ENCODE measurements at regions not wholly inside any gene's neighbourhood (a gene's known extent, or its start where the extent isn't known, plus 50 kb on each side); places are given as distances from the start of the nearest gene placed in this dataset.

- Histone ChIP-seq H3K27me3 (no peaks in the 10 kb centered on the region), H3K4me3 (no peak overlapping the region), H3K27ac (no peak overlapping the region), H3K36me3 (replicated peaks in 1 of 2) (no peaks in the 10 kb centered on the region), H3K9me3 (replicated peaks in 1 of 3) (no peaks in the 10 kb centered on the region), H3K4me1 (replicated peaks in 1 of 2) (no peaks in the 10 kb centered on the region)
- TF ChIP-seq POLR2A (IDR thresholded peaks at IDR 0.05): no peak
- TF ChIP-seq, protein P1, sequence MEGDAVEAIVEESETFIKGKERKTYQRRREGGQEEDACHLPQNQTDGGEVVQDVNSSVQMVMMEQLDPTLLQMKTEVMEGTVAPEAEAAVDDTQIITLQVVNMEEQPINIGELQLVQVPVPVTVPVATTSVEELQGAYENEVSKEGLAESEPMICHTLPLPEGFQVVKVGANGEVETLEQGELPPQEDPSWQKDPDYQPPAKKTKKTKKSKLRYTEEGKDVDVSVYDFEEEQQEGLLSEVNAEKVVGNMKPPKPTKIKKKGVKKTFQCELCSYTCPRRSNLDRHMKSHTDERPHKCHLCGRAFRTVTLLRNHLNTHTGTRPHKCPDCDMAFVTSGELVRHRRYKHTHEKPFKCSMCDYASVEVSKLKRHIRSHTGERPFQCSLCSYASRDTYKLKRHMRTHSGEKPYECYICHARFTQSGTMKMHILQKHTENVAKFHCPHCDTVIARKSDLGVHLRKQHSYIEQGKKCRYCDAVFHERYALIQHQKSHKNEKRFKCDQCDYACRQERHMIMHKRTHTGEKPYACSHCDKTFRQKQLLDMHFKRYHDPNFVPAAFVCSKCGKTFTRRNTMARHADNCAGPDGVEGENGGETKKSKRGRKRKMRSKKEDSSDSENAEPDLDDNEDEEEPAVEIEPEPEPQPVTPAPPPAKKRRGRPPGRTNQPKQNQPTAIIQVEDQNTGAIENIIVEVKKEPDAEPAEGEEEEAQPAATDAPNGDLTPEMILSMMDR (IDR thresholded peaks at IDR 0.05): no peak
- no peak for DNase-seq
- intact Hi-C loops (cut with DNase I): no loop called here
- 87 to 97% (median 93%) methylated on average over 4 of the region's 4 CpGs for WGBS, 4 donors
Measured at GRCh38 chr9:16157651-16158050, 604.8 kb downstream of the CCDC171 start.

DNA sequence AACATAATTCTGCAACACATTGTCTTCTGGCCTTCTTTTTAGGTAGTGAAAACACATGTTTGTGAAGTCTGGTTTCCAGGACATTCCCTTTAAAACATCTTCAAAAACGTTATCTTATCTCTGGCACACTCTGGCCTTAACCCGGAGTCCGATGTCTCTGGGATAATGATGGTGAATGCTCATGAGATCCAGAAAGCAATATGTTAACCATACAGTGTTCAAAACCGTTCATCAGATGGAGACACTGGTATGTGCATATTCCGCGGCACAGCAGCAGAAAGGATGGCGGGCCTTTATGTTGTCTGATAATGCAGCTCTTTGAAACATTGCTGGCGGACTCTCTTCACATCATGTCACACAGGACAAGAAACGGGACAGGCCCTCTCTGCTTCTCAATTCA lies 605.2 kb downstream of the CCDC171 start:
- 66 to 72% (median 70%) methylated on average over 9 of the region's 9 CpGs for WGBS, 4 donors
- H3K9me3 ChIP-seq (replicated peaks in 1 of 3): no peaks in the 10 kb centered on the region
- no peak for TF ChIP-seq POLR2A (IDR thresholded peaks at IDR 0.05)
- TF ChIP-seq, protein P1 (IDR thresholded peaks at IDR 0.05): no peak
- H3K27ac ChIP-seq: no peak overlapping the region
- H3K36me3 ChIP-seq (replicated peaks in 1 of 2): no peaks in the 10 kb centered on the region
- intact Hi-C loops (cut with DNase I): no loop called here
- H3K27me3 ChIP-seq: no peaks in the 10 kb centered on the region
- no peak for DNase-seq
- H3K4me1 ChIP-seq (replicated peaks in 1 of 2): no peaks in the 10 kb centered on the region
- no peak overlapping the region for H3K4me3 ChIP-seq

GRCh38 chr9:16161483-16161882 lies 608.6 kb downstream of the CCDC171 start:
- no peak for DNase-seq
- H3K36me3 ChIP-seq (replicated peaks in 1 of 2): no peaks in the 10 kb centered on the region
- 76 to 88% (median 83%) methylated on average over 6 of the region's 6 CpGs for WGBS, 4 donors
- H3K27me3 ChIP-seq: no peaks in the 10 kb centered on the region
- H3K4me1 ChIP-seq (replicated peaks in 1 of 2): no peaks in the 10 kb centered on the region
- no peak overlapping the region for H3K4me3 ChIP-seq
- TF ChIP-seq, protein P1 (IDR thresholded peaks at IDR 0.05): no peak
- no peak for TF ChIP-seq POLR2A (IDR thresholded peaks at IDR 0.05)
- no peak overlapping the region for H3K27ac ChIP-seq
- H3K9me3 ChIP-seq (replicated peaks in 1 of 3): no peaks in the 10 kb centered on the region
- intact Hi-C loops (cut with DNase I): no loop called here

GRCh38 chr9:16170119-16170518 lies 617.3 kb downstream of the CCDC171 start:
- DNase-seq: no peak
- 84 to 95% (median 93%) methylated on average over 3 of the region's 3 CpGs for WGBS, 4 donors

More at GRCh38 chr9:16170119-16170518, 617.3 kb downstream of the CCDC171 start:
- intact Hi-C loops (cut with DNase I): no loop called here
- Histone ChIP-seq H3K9me3 (replicated peaks in 1 of 3) (no peaks in the 10 kb centered on the region), H3K4me3 (no peak overlapping the region), H3K4me1 (replicated peaks in 1 of 2) (no peaks in the 10 kb centered on the region), H3K27me3 (no peaks in the 10 kb centered on the region), H3K36me3 (replicated peaks in 1 of 2) (no peaks in the 10 kb centered on the region), H3K27ac (no peak overlapping the region)
- TF ChIP-seq, protein P1 (IDR thresholded peaks at IDR 0.05): no peak
- TF ChIP-seq POLR2A (IDR thresholded peaks at IDR 0.05): no peak

Data from adrenal gland (tissue), 9 donors.